IMR-90 (cell line): ENCODE measurements at regions not wholly inside any gene's neighbourhood (a gene's known extent, or its start where the extent isn't known, plus 50 kb on each side); places are given as distances from the start of the nearest gene placed in this dataset.

Source experiments
- ATAC-seq: fragments of 200-7000 bp; cut with Tn5 transposase; 2 replicates; pipeline ENCODE4 v1.9.1; 2020; ENCODE audit warnings: low read depth, mild to moderate bottlenecking, moderate library complexity
- BruUV-seq: library from RNA; stranded (reverse); fragments of 400-500 nt; replicated peaks from 2 replicates; lab custom pipeline; 2021; lab: Mats Ljungman, UMichigan
- CTCF ChIA-PET: fragments of 300-600 bp; formaldehyde crosslinking; extraction: SDS; loops from one replicate; lab custom pipeline; 2021; ENCODE audit warnings: antibody characterized with exemption; lab: Yijun Ruan, JAX
- POLR2A ChIA-PET: fragments of 300-600 bp; sonication (Branson Sonifier 250); formaldehyde crosslinking; loops from one replicate; lab custom pipeline; 2022; ENCODE audit warnings: antibody characterized with exemption; ENCODE audit not compliant: unreplicated experiment; lab: Charles Lee
- DNase-seq: peaks from one replicate; pipeline ENCODE4 v3.0.0; 2013
- H2AFZ ChIP-seq: replicated peaks from 2 replicates; pipeline ENCODE3; 2013; ENCODE audit warnings: low read length, mild to moderate bottlenecking; ENCODE audit not compliant: poor library complexity
- H2AK5ac ChIP-seq: 2 replicates; pipeline ENCODE4 v1.6.1; 2013; ENCODE audit warnings: low read depth, low read length, inconsistent platforms
- H2AK9ac ChIP-seq: replicated peaks from 2 replicates; pipeline ENCODE3; 2013; ENCODE audit warnings: mild to moderate bottlenecking, low read depth, low read length, moderate library complexity; ENCODE audit not compliant: poor library complexity
- H2BK120ac ChIP-seq: 2 replicates; pipeline ENCODE4 v1.6.1; 2013; ENCODE audit warnings: low read depth, low read length, inconsistent platforms
- H2BK15ac ChIP-seq: 3 replicates; pipeline ENCODE4 v1.6.1; 2013; ENCODE audit warnings: low read depth, low read length, inconsistent platforms
- H2BK20ac ChIP-seq: 2 replicates; pipeline ENCODE4 v1.6.1; 2013; ENCODE audit warnings: low read depth, mild to moderate bottlenecking, inconsistent platforms, low read length, moderate library complexity
- H2BK5ac ChIP-seq: 2 replicates; pipeline ENCODE4 v1.6.1; 2013; ENCODE audit warnings: mild to moderate bottlenecking, low read depth, low read length, inconsistent platforms; ENCODE audit not compliant: poor library complexity, severe bottlenecking
- H3K14ac ChIP-seq: replicated peaks from 2 replicates; pipeline ENCODE4 v1.6.1; 2013; ENCODE audit warnings: low read depth, low read length, inconsistent platforms
- H3K18ac ChIP-seq: 2 replicates; pipeline ENCODE4 v1.6.1; 2013; ENCODE audit warnings: low read depth, low read length, control low read depth
- H3K23ac ChIP-seq: 2 replicates; pipeline ENCODE4 v1.6.1; 2013; ENCODE audit warnings: low read depth, low read length, inconsistent platforms
- H3K27ac ChIP-seq: 2 replicates; pipeline ENCODE4 v1.5.1; 2013; ENCODE audit warnings: mild to moderate bottlenecking, control low read depth, low read length; ENCODE audit not compliant: insufficient read depth
- H3K27me3 ChIP-seq: 2 replicates; pipeline ENCODE4 v1.6.1; 2013; ENCODE audit warnings: low read length; ENCODE audit not compliant: control insufficient read depth, insufficient read depth
- H3K36me3 ChIP-seq: 2 replicates; pipeline ENCODE4 v1.6.1; 2013; ENCODE audit warnings: low read length, mixed read lengths; ENCODE audit not compliant: control insufficient read depth, insufficient read depth
- H3K4ac ChIP-seq: 2 replicates; pipeline ENCODE4 v1.6.1; 2013; ENCODE audit warnings: low read depth, low read length, inconsistent platforms
- H3K4me1 ChIP-seq: 2 replicates; pipeline ENCODE4 v1.6.1; 2013; ENCODE audit warnings: low read length, mixed read lengths; ENCODE audit not compliant: control insufficient read depth, insufficient read depth
- H3K4me2 ChIP-seq: 2 replicates; pipeline ENCODE4 v1.6.1; 2013; ENCODE audit warnings: low read depth, mild to moderate bottlenecking, control low read depth, low read length, moderate library complexity
- H3K4me3 ChIP-seq: 2 replicates; pipeline ENCODE4 v1.5.1; 2013; ENCODE audit warnings: low read depth, mild to moderate bottlenecking, control low read depth, low read length, moderate library complexity; ENCODE audit not compliant: insufficient read depth
- H3K56ac ChIP-seq: 2 replicates; pipeline ENCODE4 v1.6.1; 2013; ENCODE audit warnings: low read length, inconsistent platforms; ENCODE audit not compliant: insufficient read depth; ENCODE audit errors: extremely low read depth
- H3K79me1 ChIP-seq, 2 experiments: 2 replicates each; pipeline ENCODE4 v1.6.1; 2013; ENCODE audit warnings: low read length in 2 of 2, inconsistent platforms in 1 of 2, low read depth in 1 of 2
- H3K9ac ChIP-seq: 2 replicates; pipeline ENCODE4 v1.6.1; 2013; ENCODE audit warnings: low read depth, low read length, control low read depth
- H3K9me1 ChIP-seq: 2 replicates; pipeline ENCODE4 v1.6.1; 2013; ENCODE audit warnings: low read length, inconsistent platforms; ENCODE audit not compliant: insufficient read depth
- H3K9me3 ChIP-seq: 2 replicates; pipeline ENCODE4 v1.6.1; 2013; ENCODE audit warnings: low read length; ENCODE audit not compliant: control insufficient read depth, insufficient read depth
- H4K20me1 ChIP-seq: 2 replicates; pipeline ENCODE4 v1.6.1; 2013; ENCODE audit warnings: low read length, inconsistent platforms; ENCODE audit not compliant: insufficient read depth
- H4K5ac ChIP-seq: 2 replicates; pipeline ENCODE4 v1.6.1; 2013; ENCODE audit warnings: mild to moderate bottlenecking, low read depth, low read length, control low read depth
- H4K8ac ChIP-seq, 2 experiments: 2 replicates each; pipeline ENCODE4 v1.6.1; 2013; ENCODE audit warnings: low read depth in 2 of 2, low read length in 2 of 2, control low read depth in 1 of 2, inconsistent platforms in 1 of 2
- H4K91ac ChIP-seq: 2 replicates; pipeline ENCODE4 v1.6.1; 2013; ENCODE audit warnings: low read depth, low read length, inconsistent platforms; ENCODE audit not compliant: insufficient read depth
- BHLHE40 ChIP-seq: fragments of 150-350 bp; IDR thresholded peaks from 2 replicates; pipeline ENCODE4 v1.6.1; 2016; ENCODE audit warnings: mild to moderate bottlenecking, low read depth, low read length
- NFE2L2 ChIP-seq: fragments of 150-350 bp; IDR thresholded peaks from 2 replicates; pipeline ENCODE4 v1.6.1; 2016; ENCODE audit warnings: low read depth, mild to moderate bottlenecking, low read length
- POLR2A ChIP-seq: IDR thresholded peaks from 2 replicates; pipeline ENCODE4 v1.6.1; 2012; ENCODE audit warnings: mild to moderate bottlenecking, low read depth, low read length
- SMC3 ChIP-seq: fragments of 150-350 bp; IDR thresholded peaks from 2 replicates; pipeline ENCODE4 v1.6.1; 2016; ENCODE audit warnings: low read depth, mild to moderate bottlenecking, antibody characterized with exemption, low read length, moderate library complexity
- USF2 ChIP-seq: fragments of 150-350 bp; IDR thresholded peaks from 2 replicates; pipeline ENCODE4 v1.6.1; 2017; ENCODE audit warnings: mild to moderate bottlenecking, antibody characterized with exemption, low read length, low read depth
- dilution Hi-C: fragments of 300-500 bp; cut with HindIII; formaldehyde crosslinking; loops from one replicate; pipeline ENCODE4 v1.14.3; 2018; ENCODE audit warnings: low sequenced_read_pairs; ENCODE audit not compliant: unreplicated experiment
- in situ Hi-C: fragments of 300-500 bp; cut with MboI; formaldehyde crosslinking; loops from 3 replicates; pipeline ENCODE4 v1.14.3; 2019; ENCODE audit warnings: low sequenced_read_pairs, inconsistent platforms, mixed read lengths
- intact Hi-C: fragments of 100-400 bp; cut with micrococcal nuclease; formaldehyde crosslinking; loops from 2 replicates; pipeline ENCODE4 v1.10.0; 2022

GRCh38 chr2:8053216-8053615, 628.6 kb upstream of the ID2 start:
- Histone ChIP-seq H3K4me2 (no peak overlapping the region), H2BK15ac (no peak overlapping the region), H4K91ac (no peak overlapping the region), H2BK20ac (no peak overlapping the region), H2AK9ac (no peak overlapping the region), H4K5ac (no peak overlapping the region), H4K8ac (no peak overlapping the region), H3K9ac (no peak overlapping the region), H3K79me1 (no peaks in the 10 kb centered on the region), H3K4me3 (no peak overlapping the region), H3K9me3 (no peaks in the 10 kb centered on the region), H3K27me3 (no peaks in the 10 kb centered on the region; the same call in 1 of the 2 replicates), H3K4ac (no peak overlapping the region), H3K27ac (no peak overlapping the region), H3K56ac (no peak overlapping the region), H2BK5ac (no peak overlapping the region), H3K18ac (no peak overlapping the region), H3K14ac (no peak overlapping the region), H2AFZ (no peak overlapping the region), H2AK5ac (no peak overlapping the region), H3K23ac (no peak overlapping the region), H3K9me1 (no peaks in the 10 kb centered on the region), H3K4me1 (no peaks in the 10 kb centered on the region), H3K36me3 (no peaks in the 10 kb centered on the region), H2BK120ac (no peak overlapping the region), H4K20me1 (no peaks in the 10 kb centered on the region)
- ChIA-PET CTCF (no interaction called here), POLR2A (no interaction called here)
- in situ Hi-C loops (no loop called here), intact Hi-C loops (no loop called here), dilution Hi-C loops (no loop called here)
- ATAC-seq (no peak), DNase-seq (no peak)
- no TSS peak for BruUV-seq
- TF ChIP-seq NFE2L2: no peak
- TF ChIP-seq USF2: no peak
- TF ChIP-seq BHLHE40: no peak
- TF ChIP-seq SMC3: no peak
- no peak for TF ChIP-seq POLR2A
